Tibial artery (tissue), 4 donors: ENCODE measurements at regions not wholly inside any gene's neighbourhood (a gene's known extent, or its start where the extent isn't known, plus 50 kb on each side); places are given as distances from the start of the nearest gene placed in this dataset.

ENCODE experiments used
- DNase-seq, 2 donors: peaks; one replicate each; pipeline ENCODE4 v3.0.0-alpha.2; 2019
- H3K27ac ChIP-seq, 2 donors: fragments of 200-600 bp; sonication (generic) in 1 of 2; 1 replicate in 1 of 2; 2 replicates in 1 of 2; pipeline ENCODE4 v1.5.1; 2018 to 2019; ENCODE audit warnings: mild to moderate bottlenecking in 1 of 2
- H3K27me3 ChIP-seq, 2 donors: fragments of 200-600 bp; sonication (generic) in 1 of 2; one replicate each; pipeline versions ENCODE4 v1.5.1 to v1.6.0; 2016 to 2019
- H3K36me3 ChIP-seq, 3 donors: fragments of 200-600 bp; sonication (generic) in 2 of 3; one replicate each; pipeline ENCODE4 v1.5.1; 2016 to 2019; ENCODE audit warnings: mild to moderate bottlenecking in 2 of 3
- H3K4me1 ChIP-seq, 4 donors: fragments of 200-600 bp; sonication (generic) in 2 of 4; 1 replicate in 3 of 4; 2 replicates in 1 of 4; pipeline ENCODE4 v1.5.1; 2016 to 2019
- H3K4me3 ChIP-seq, 2 donors: fragments of 200-600 bp; sonication (generic) in 1 of 2; 1 replicate in 1 of 2; 2 replicates in 1 of 2; pipeline ENCODE4 v1.5.1; 2018 to 2019; ENCODE audit warnings: mild to moderate bottlenecking in 2 of 2
- H3K9me3 ChIP-seq, 3 donors: fragments of 200-600 bp; sonication (generic) in 1 of 3; one replicate each; pipeline ENCODE4 v1.5.1; 2016 to 2019
- intact Hi-C: fragments of 100-400 bp; cut with DNase I; formaldehyde crosslinking; loops from one replicate; pipeline ENCODE4 v1.15.0; 2023; ENCODE audit warnings: low total_unique reads
- TF ChIP-seq, protein P1 (sequence below), 2 experiments: fragments of 200-600 bp in 1 of 2; fragments of 450-650 bp in 1 of 2; IDR thresholded peaks; one replicate each; pipeline ENCODE4 v1.5.1; 2017 to 2019; ENCODE audit warnings: antibody characterized with exemption in 2 of 2, mild to moderate bottlenecking in 1 of 2, moderate library complexity in 1 of 2

DNA sequence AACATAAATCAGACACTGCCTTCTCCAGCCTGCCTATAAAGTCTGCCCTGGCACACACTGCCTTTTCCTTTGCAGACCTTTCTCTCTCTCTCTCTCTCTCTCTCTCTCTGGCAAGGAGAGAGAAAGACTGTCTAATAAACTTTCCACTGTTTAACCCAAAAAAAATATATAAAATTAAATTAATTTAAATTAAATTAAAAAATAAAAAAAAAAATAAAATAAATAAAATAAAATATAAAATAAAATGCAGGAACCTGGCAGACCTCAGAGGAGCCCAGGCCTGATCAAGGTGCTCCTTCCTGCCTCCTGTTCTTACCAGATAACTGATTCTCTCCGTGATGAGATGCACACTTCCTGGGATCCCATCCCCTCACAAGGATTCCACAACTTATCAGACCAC, 103.9 kb upstream of the VASH1 start:
- H3K9me3 ChIP-seq, result peaks cover 0 to 27% (median 16%) of the 10 kb centered on the region in 3 donors
- H3K27ac ChIP-seq, result no peak overlapping the region
- TF ChIP-seq, protein P1, sequence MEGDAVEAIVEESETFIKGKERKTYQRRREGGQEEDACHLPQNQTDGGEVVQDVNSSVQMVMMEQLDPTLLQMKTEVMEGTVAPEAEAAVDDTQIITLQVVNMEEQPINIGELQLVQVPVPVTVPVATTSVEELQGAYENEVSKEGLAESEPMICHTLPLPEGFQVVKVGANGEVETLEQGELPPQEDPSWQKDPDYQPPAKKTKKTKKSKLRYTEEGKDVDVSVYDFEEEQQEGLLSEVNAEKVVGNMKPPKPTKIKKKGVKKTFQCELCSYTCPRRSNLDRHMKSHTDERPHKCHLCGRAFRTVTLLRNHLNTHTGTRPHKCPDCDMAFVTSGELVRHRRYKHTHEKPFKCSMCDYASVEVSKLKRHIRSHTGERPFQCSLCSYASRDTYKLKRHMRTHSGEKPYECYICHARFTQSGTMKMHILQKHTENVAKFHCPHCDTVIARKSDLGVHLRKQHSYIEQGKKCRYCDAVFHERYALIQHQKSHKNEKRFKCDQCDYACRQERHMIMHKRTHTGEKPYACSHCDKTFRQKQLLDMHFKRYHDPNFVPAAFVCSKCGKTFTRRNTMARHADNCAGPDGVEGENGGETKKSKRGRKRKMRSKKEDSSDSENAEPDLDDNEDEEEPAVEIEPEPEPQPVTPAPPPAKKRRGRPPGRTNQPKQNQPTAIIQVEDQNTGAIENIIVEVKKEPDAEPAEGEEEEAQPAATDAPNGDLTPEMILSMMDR (IDR thresholded peaks at IDR 0.05), result no peak
- no peaks in the 10 kb centered on the region for H3K4me1 ChIP-seq
- intact Hi-C loops, result no loop called here
- H3K4me3 ChIP-seq, result no peak overlapping the region
- DNase-seq, result no peak
- H3K27me3 ChIP-seq, result no peaks in the 10 kb centered on the region
- H3K36me3 ChIP-seq, result no peaks in the 10 kb centered on the region

GRCh38 chr14:76657846-76658245, 103.4 kb upstream of the VASH1 start:
- H3K4me3 ChIP-seq, result no peak overlapping the region
- H3K36me3 ChIP-seq, result no peaks in the 10 kb centered on the region
- H3K9me3 ChIP-seq, result peaks cover 0 to 27% (median 16%) of the 10 kb centered on the region in 3 donors
- H3K27ac ChIP-seq, result no peak overlapping the region
- H3K27me3 ChIP-seq, result no peaks in the 10 kb centered on the region
- intact Hi-C loops, result no loop called here
- no peaks in the 10 kb centered on the region for H3K4me1 ChIP-seq
- TF ChIP-seq, protein P1 (IDR thresholded peaks at IDR 0.05), result no peak
- DNase-seq, result no peak

GRCh38 chr14:76662580-76662979, 98.7 kb upstream of the VASH1 start:
- Histone ChIP-seq H3K4me3 (no peak overlapping the region), H3K27ac (no peak overlapping the region), H3K36me3 (no peaks in the 10 kb centered on the region), H3K4me1 (no peaks in the 10 kb centered on the region), H3K9me3 (peaks cover 0 to 31% (median 16%) of the 10 kb centered on the region in 3 donors), H3K27me3 (no peaks in the 10 kb centered on the region)
- TF ChIP-seq, protein P1 (IDR thresholded peaks at IDR 0.05), result no peak
- intact Hi-C loops, result no loop called here
- DNase-seq, result no peak

GRCh38 chr14:76664790-76665189, 96.5 kb upstream of the VASH1 start:
- Histone ChIP-seq H3K36me3 (no peaks in the 10 kb centered on the region), H3K4me3 (no peak overlapping the region), H3K9me3 (peaks cover 0 to 18% (median 6%) of the 10 kb centered on the region in 3 donors), H3K27ac (no peak overlapping the region), H3K27me3 (no peaks in the 10 kb centered on the region), H3K4me1 (no peaks in the 10 kb centered on the region)
- intact Hi-C loops, result no loop called here
- TF ChIP-seq, protein P1 (IDR thresholded peaks at IDR 0.05), result no peak
- no peak for DNase-seq

GRCh38 chr14:76666746-76667145, 94.5 kb upstream of the VASH1 start:
- no peaks in the 10 kb centered on the region for H3K36me3 ChIP-seq
- no peaks in the 10 kb centered on the region for H3K27me3 ChIP-seq
- no peak for DNase-seq
- no peak overlapping the region for H3K27ac ChIP-seq
- H3K9me3 ChIP-seq, result peaks cover 0 to 13% (median 6%) of the 10 kb centered on the region in 3 donors
- H3K4me1 ChIP-seq, result no peaks in the 10 kb centered on the region
- TF ChIP-seq, protein P1 (IDR thresholded peaks at IDR 0.05), result no peak
- intact Hi-C loops, result no loop called here
- no peak overlapping the region for H3K4me3 ChIP-seq

DNA sequence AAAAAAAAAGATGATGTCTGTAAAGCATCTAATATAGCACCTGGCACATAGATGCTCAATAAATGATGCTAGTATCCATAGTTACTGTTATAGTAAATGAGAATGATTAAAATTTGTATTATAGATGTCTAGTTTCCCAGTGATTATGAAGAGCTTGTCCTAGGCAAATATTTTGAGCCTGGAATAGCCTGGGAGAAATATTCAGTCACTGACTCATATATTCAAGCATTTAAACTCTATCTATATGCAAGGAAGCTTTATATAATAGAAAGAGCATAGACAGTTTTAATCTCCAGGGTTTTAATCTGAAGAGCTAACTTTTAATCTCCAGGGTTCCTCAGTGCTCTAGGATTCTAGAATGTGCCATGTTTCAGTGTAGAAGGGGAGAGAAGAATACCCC, 91.5 kb upstream of the VASH1 start:
- TF ChIP-seq, protein P1 (IDR thresholded peaks at IDR 0.05), result no peak

More for the DNA sequence above, 91.5 kb upstream of the VASH1 start:
- peaks cover 0 to 13% (median 6%) of the 10 kb centered on the region in 3 donors for H3K9me3 ChIP-seq
- H3K27ac ChIP-seq, result no peak overlapping the region
- H3K4me3 ChIP-seq, result no peak overlapping the region
- H3K4me1 ChIP-seq, result no peaks in the 10 kb centered on the region
- intact Hi-C loops, result no loop called here
- no peaks in the 10 kb centered on the region for H3K36me3 ChIP-seq
- H3K27me3 ChIP-seq, result no peaks in the 10 kb centered on the region
- DNase-seq, result no peak
